Liver (tissue), 8 donors: ENCODE measurements at regions not wholly inside any gene's neighbourhood (a gene's known extent, or its start where the extent isn't known, plus 50 kb on each side); places are given as distances from the start of the nearest gene placed in this dataset.

ENCODE experiments used
- DNase-seq: peaks from one replicate; pipeline ENCODE4 v3.0.0-alpha.2; 2017; ENCODE audit warnings: low spot score
- H3K27ac ChIP-seq, 2 donors: one replicate each; pipeline ENCODE4 v1.7.0; 2013; ENCODE audit warnings: inconsistent platforms in 2 of 2, low read length in 2 of 2, control low read depth in 1 of 2, low read depth in 1 of 2, mild to moderate bottlenecking in 1 of 2
- H3K27me3 ChIP-seq, 4 donors: one replicate each; pipeline versions ENCODE4 v1.6.1 to v1.7.0; 2013; ENCODE audit warnings: low read length in 3 of 4, inconsistent platforms in 1 of 4, mild to moderate bottlenecking in 1 of 4, moderate library complexity in 1 of 4; ENCODE audit not compliant: control insufficient read depth in 4 of 4, insufficient read depth in 4 of 4
- H3K36me3 ChIP-seq, 4 donors: one replicate each; pipeline versions ENCODE4 v1.6.1 to v1.7.0; 2013; ENCODE audit warnings: low read length in 3 of 4, mild to moderate bottlenecking in 3 of 4, low read depth in 1 of 4, moderate library complexity in 1 of 4; ENCODE audit not compliant: control insufficient read depth in 4 of 4, insufficient read depth in 3 of 4
- H3K4me1 ChIP-seq, 4 donors: one replicate each; pipeline versions ENCODE4 v1.6.1 to v1.7.0; 2013; ENCODE audit warnings: low read length in 3 of 4, mild to moderate bottlenecking in 3 of 4, moderate library complexity in 1 of 4; ENCODE audit not compliant: control insufficient read depth in 4 of 4, insufficient read depth in 4 of 4
- H3K4me3 ChIP-seq, 3 donors: one replicate each; pipeline versions ENCODE4 v1.6.1 to v1.7.0; 2013; ENCODE audit warnings: low read length in 3 of 3, control low read depth in 1 of 3, low read depth in 1 of 3, mild to moderate bottlenecking in 1 of 3
- H3K9ac ChIP-seq, 2 donors: one replicate each; pipeline ENCODE4 v1.7.0; 2013; ENCODE audit warnings: low read length in 2 of 2, mild to moderate bottlenecking in 2 of 2, moderate library complexity in 2 of 2, control low read depth in 1 of 2, low read depth in 1 of 2
- H3K9me3 ChIP-seq, 4 donors: one replicate each; pipeline versions ENCODE4 v1.6.1 to v1.7.0; 2013; ENCODE audit warnings: low read length in 3 of 4; ENCODE audit not compliant: control insufficient read depth in 4 of 4
- ATF3 ChIP-seq: IDR thresholded peaks from 2 replicates; pipeline ENCODE4 v1.6.1; 2016; ENCODE audit warnings: antibody characterized with exemption
- CTCF ChIP-seq: fragments of 150-350 bp; IDR thresholded peaks from 2 replicates; pipeline ENCODE4 v1.5.1; 2017; ENCODE audit warnings: improper control_type of control experiment, low read depth, low read length; ENCODE audit not compliant: missing input control
- EGR1 ChIP-seq, 2 donors: IDR thresholded peaks; 2 replicates each; pipeline ENCODE4 v1.6.1; 2016 to 2018; ENCODE audit warnings: antibody characterized with exemption in 2 of 2, low read depth in 2 of 2
- FOXA1 ChIP-seq: IDR thresholded peaks from 2 replicates; pipeline ENCODE4 v1.6.1; 2016; ENCODE audit warnings: antibody characterized with exemption
- FOXA2 ChIP-seq: IDR thresholded peaks from 2 replicates; pipeline ENCODE4 v1.6.1; 2016; ENCODE audit warnings: antibody characterized with exemption
- GABPA ChIP-seq, 2 donors: IDR thresholded peaks in 1 of 2; conservative IDR thresholded peaks in 1 of 2; 2 replicates each; pipeline ENCODE4 v1.6.1; 2016; ENCODE audit warnings: antibody characterized with exemption in 2 of 2, mild to moderate bottlenecking in 1 of 2, moderate library complexity in 1 of 2
- HNF4A ChIP-seq, 2 donors: conservative IDR thresholded peaks; 2 replicates each; pipeline ENCODE4 v1.6.1; 2016; ENCODE audit warnings: antibody characterized with exemption in 2 of 2, mild to moderate bottlenecking in 2 of 2
- HNF4G ChIP-seq: IDR thresholded peaks from 2 replicates; pipeline ENCODE4 v1.6.1; 2016; ENCODE audit warnings: antibody characterized with exemption
- JUND ChIP-seq, 2 donors: IDR thresholded peaks; 2 replicates each; pipeline ENCODE4 v1.6.1; 2016; ENCODE audit warnings: antibody characterized with exemption in 2 of 2
- MAX ChIP-seq: IDR thresholded peaks from 2 replicates; pipeline ENCODE4 v1.6.1; 2016; ENCODE audit warnings: antibody characterized with exemption
- NR2F2 ChIP-seq: IDR thresholded peaks from 2 replicates; pipeline ENCODE4 v1.6.1; 2016; ENCODE audit warnings: antibody characterized with exemption
- RAD21 ChIP-seq, 2 donors: IDR thresholded peaks; 2 replicates each; pipeline ENCODE4 v1.6.1; 2016; ENCODE audit warnings: antibody characterized with exemption in 2 of 2, mild to moderate bottlenecking in 2 of 2
- REST ChIP-seq: IDR thresholded peaks from 2 replicates; pipeline ENCODE4 v1.6.1; 2016; ENCODE audit warnings: antibody characterized with exemption, mild to moderate bottlenecking
- RXRA ChIP-seq, 2 donors: IDR thresholded peaks; 2 replicates each; pipeline ENCODE4 v1.6.1; 2017 to 2018; ENCODE audit warnings: antibody characterized with exemption in 2 of 2, mild to moderate bottlenecking in 1 of 2
- SP1 ChIP-seq: IDR thresholded peaks from 2 replicates; pipeline ENCODE4 v1.6.1; 2018; ENCODE audit warnings: antibody characterized with exemption, mild to moderate bottlenecking
- TAF1 ChIP-seq: conservative IDR thresholded peaks from 2 replicates; pipeline ENCODE4 v1.6.1; 2016; ENCODE audit warnings: antibody characterized with exemption, mild to moderate bottlenecking
- YY1 ChIP-seq: IDR thresholded peaks from 2 replicates; pipeline ENCODE4 v1.6.1; 2016; ENCODE audit warnings: antibody characterized with exemption, mild to moderate bottlenecking
- ZBTB33 ChIP-seq: IDR thresholded peaks from 2 replicates; pipeline ENCODE4 v1.6.1; 2016; ENCODE audit warnings: antibody characterized with exemption
- WGBS: extraction: QIAGEN DNeasy Blood & Tissue Kit; methylation state at CpG from one replicate; pipeline ENCODE4 v1.1.7; 2013; 5-methylcytosine and 5-hydroxymethylcytosine counted together
- donor health status: healthy.
- donor health status: healthy.
- donor health status: healthy.
- donor health status: healthy.
- donor health status: healthy.

GRCh38 chr7:124201768-124202349, 169.0 kb upstream of the TMEM229A start:
- 55% methylated on average over 3 of the region's 3 CpGs for WGBS
- no peak for TF ChIP-seq JUND (IDR thresholded peaks at IDR 0.05)
- TF ChIP-seq GABPA (IDR thresholded peaks at IDR 0.05 in 1 of 2, conservative IDR thresholded peaks at IDR 0.05 in 1 of 2) = no peak
- no peak for TF ChIP-seq ATF3
- TF ChIP-seq MAX = no peak
- no peak for TF ChIP-seq EGR1 (IDR thresholded peaks at IDR 0.05; ENCODE audit: low read depth in 2 of 2)
- no peak for TF ChIP-seq CTCF
- no peak for DNase-seq
- Histone ChIP-seq H3K27me3 (no peaks in the 10 kb centered on the region), H3K36me3 (no peaks in the 10 kb centered on the region), H3K4me1 (no peaks in the 10 kb centered on the region), H3K27ac (no peak overlapping the region), H3K9me3 (no peaks in the 10 kb centered on the region), H3K4me3 (no peak overlapping the region), H3K9ac (no peak overlapping the region)

- H3K36me3 ChIP-seq = no peaks in the 10 kb centered on the region
- DNase-seq = no peak
- H3K4me3 ChIP-seq = no peak overlapping the region
- no peak for TF ChIP-seq HNF4G
- TF ChIP-seq RAD21 (IDR thresholded peaks at IDR 0.05) = no peak
- TF ChIP-seq CTCF = no peak
- TF ChIP-seq EGR1 (IDR thresholded peaks at IDR 0.05; ENCODE audit: low read depth in 2 of 2) = no peak
- TF ChIP-seq NR2F2 = no peak
- no peak for TF ChIP-seq JUND (IDR thresholded peaks at IDR 0.05)
- TF ChIP-seq ATF3 = no peak
- TF ChIP-seq HNF4A (conservative IDR thresholded peaks at IDR 0.05) = no peak
- no peak for TF ChIP-seq YY1
- no peak for TF ChIP-seq SP1
- no peak for TF ChIP-seq GABPA (IDR thresholded peaks at IDR 0.05 in 1 of 2, conservative IDR thresholded peaks at IDR 0.05 in 1 of 2)
- no peak for TF ChIP-seq FOXA1
- TF ChIP-seq MAX = no peak
- no peak for TF ChIP-seq TAF1
- no peak for TF ChIP-seq FOXA2
- no peak for TF ChIP-seq ZBTB33
- TF ChIP-seq REST = no peak
- no peak for TF ChIP-seq RXRA (IDR thresholded peaks at IDR 0.05)
- no peak overlapping the region for H3K27ac ChIP-seq
- no peaks in the 10 kb centered on the region for H3K27me3 ChIP-seq
- no peak overlapping the region for H3K9ac ChIP-seq
- 39% methylated on average over 2 of the region's 2 CpGs for WGBS
- no peaks in the 10 kb centered on the region for H3K4me1 ChIP-seq
- no peaks in the 10 kb centered on the region for H3K9me3 ChIP-seq
Measured at GRCh38 chr7:124196519-124196918, 163.7 kb upstream of the TMEM229A start.
